SK-N-SH treated with all-trans-retinoic acid at 6 μM for 48 hours (cell line): ENCODE measurements at regions not wholly inside any gene's neighbourhood (a gene's known extent, or its start where the extent isn't known, plus 50 kb on each side); places are given as distances from the start of the nearest gene placed in this dataset.

ENCODE experiments used
- ATAC-seq: fragments of 200-7000 bp; cut with Tn5 transposase; 3 replicates; pipeline ENCODE4 v1.9.1; 2020; ENCODE audit warnings: mild to moderate bottlenecking, moderate library complexity
- ARNTL ChIP-seq: fragments of 450-650 bp; formaldehyde crosslinking; IDR thresholded peaks from 2 replicates; pipeline ENCODE4 v1.5.0; 2020; ENCODE audit warnings: low read depth, mild to moderate bottlenecking, moderate library complexity, borderline replicate concordance
- BACH2 ChIP-seq: fragments of 250-450 bp; sonication (Bioruptor Pico); IDR thresholded peaks from 2 replicates; pipeline ENCODE4 v1.9.0; 2021; ENCODE audit warnings: mild to moderate bottlenecking, borderline replicate concordance
- CSDC2 ChIP-seq: fragments of 250-450 bp; sonication (Bioruptor Pico); IDR thresholded peaks from 2 replicates; pipeline ENCODE4 v1.5.0; 2020; ENCODE audit warnings: mild to moderate bottlenecking, moderate library complexity
- ESRRG ChIP-seq: fragments of 250-450 bp; sonication (Bioruptor Pico); IDR thresholded peaks from 2 replicates; pipeline ENCODE4 v1.6.1; 2021; ENCODE audit warnings: mild to moderate bottlenecking
- GLIS3 ChIP-seq: fragments of 250-450 bp; sonication (Bioruptor Pico); IDR thresholded peaks from 2 replicates; pipeline ENCODE4 v1.5.0; 2020; ENCODE audit warnings: mild to moderate bottlenecking, moderate library complexity
- ISL1 ChIP-seq: fragments of 250-450 bp; sonication (Bioruptor Pico); IDR thresholded peaks from 2 replicates; pipeline ENCODE4 v2.1.2; 2022; ENCODE audit warnings: mild to moderate bottlenecking, moderate library complexity
- OSR1 ChIP-seq: fragments of 250-450 bp; sonication (Bioruptor Pico); IDR thresholded peaks from 2 replicates; pipeline ENCODE4 v1.8.0; 2022; ENCODE audit warnings: moderate library complexity, mild to moderate bottlenecking, inconsistent platforms
- POU6F1 ChIP-seq: fragments of 250-450 bp; sonication (Bioruptor Pico); IDR thresholded peaks from 2 replicates; pipeline ENCODE4 v1.8.0; 2021; ENCODE audit warnings: low read depth, mild to moderate bottlenecking, moderate library complexity, borderline replicate concordance
- PPARA ChIP-seq: fragments of 250-450 bp; sonication (Bioruptor Pico); IDR thresholded peaks from 2 replicates; pipeline ENCODE4 v1.5.0; 2020; ENCODE audit warnings: mild to moderate bottlenecking, borderline replicate concordance
- RARB ChIP-seq: fragments of 250-450 bp; sonication (Bioruptor Pico); IDR thresholded peaks from 2 replicates; pipeline ENCODE4 v1.8.0; 2021; ENCODE audit warnings: mild to moderate bottlenecking, moderate library complexity
- SNAI2 ChIP-seq: fragments of 250-450 bp; sonication (Bioruptor Pico); IDR thresholded peaks from 2 replicates; pipeline ENCODE4 v1.5.0; 2020; ENCODE audit warnings: mild to moderate bottlenecking, moderate library complexity
- TCF4 ChIP-seq: fragments of 250-450 bp; sonication (Bioruptor Pico); IDR thresholded peaks from 2 replicates; pipeline ENCODE4 v1.8.0; 2021; ENCODE audit warnings: mild to moderate bottlenecking, moderate library complexity, borderline replicate concordance
- TOX ChIP-seq: fragments of 250-450 bp; sonication (Bioruptor Pico); IDR thresholded peaks from 2 replicates; pipeline ENCODE4 v1.8.0; 2021; ENCODE audit warnings: mild to moderate bottlenecking, moderate library complexity, borderline replicate concordance
- ZC3H10 ChIP-seq: fragments of 250-450 bp; sonication (Bioruptor Pico); IDR thresholded peaks from 2 replicates; pipeline ENCODE4 v1.5.1; 2021; ENCODE audit warnings: mild to moderate bottlenecking, moderate library complexity
- ZFP3 ChIP-seq: fragments of 250-450 bp; sonication (Bioruptor Pico); IDR thresholded peaks from 2 replicates; pipeline ENCODE4 v1.5.0; 2020; ENCODE audit warnings: mild to moderate bottlenecking, moderate library complexity
- ZFP30 ChIP-seq: fragments of 450-650 bp; formaldehyde crosslinking; IDR thresholded peaks from 2 replicates; pipeline ENCODE4 v1.5.0; 2022; ENCODE audit warnings: mild to moderate bottlenecking, moderate library complexity
- ZNF565 ChIP-seq: fragments of 450-650 bp; formaldehyde crosslinking; conservative IDR thresholded peaks from 2 replicates; pipeline ENCODE4 v1.5.0; 2020; ENCODE audit warnings: low read depth, mild to moderate bottlenecking, moderate library complexity
- ZNF8 ChIP-seq: fragments of 450-650 bp; formaldehyde crosslinking; IDR thresholded peaks from 2 replicates; pipeline ENCODE4 v1.5.0; 2020; ENCODE audit warnings: mild to moderate bottlenecking, moderate library complexity
- TF ChIP-seq, protein P1 (sequence below): fragments of 250-450 bp; sonication (Bioruptor Pico); IDR thresholded peaks from 2 replicates; pipeline ENCODE4 v1.5.1; 2021; ENCODE audit warnings: mild to moderate bottlenecking, moderate library complexity
- TF ChIP-seq, protein P2 (sequence below): fragments of 250-450 bp; sonication (Bioruptor Pico); IDR thresholded peaks from 2 replicates; pipeline ENCODE4 v1.5.1; 2020; ENCODE audit warnings: low read depth, mild to moderate bottlenecking, moderate library complexity
- TF ChIP-seq, protein P3 (sequence below): fragments of 250-450 bp; sonication (Bioruptor Pico); IDR thresholded peaks from 2 replicates; pipeline ENCODE4 v1.5.0; 2020; ENCODE audit warnings: mild to moderate bottlenecking, moderate library complexity

- ATAC-seq: no peak
- TF ChIP-seq TOX (CRISPR knock-in tag) (no peak), ZC3H10 (CRISPR knock-in tag) (no peak), CSDC2 (CRISPR knock-in tag) (no peak), GLIS3 (CRISPR knock-in tag) (no peak), POU6F1 (CRISPR knock-in tag) (no peak), ZNF8 (CRISPR knock-in tag) (no peak), PPARA (no peak), ARNTL (CRISPR knock-in tag) (no peak)
- TF ChIP-seq, protein P1, sequence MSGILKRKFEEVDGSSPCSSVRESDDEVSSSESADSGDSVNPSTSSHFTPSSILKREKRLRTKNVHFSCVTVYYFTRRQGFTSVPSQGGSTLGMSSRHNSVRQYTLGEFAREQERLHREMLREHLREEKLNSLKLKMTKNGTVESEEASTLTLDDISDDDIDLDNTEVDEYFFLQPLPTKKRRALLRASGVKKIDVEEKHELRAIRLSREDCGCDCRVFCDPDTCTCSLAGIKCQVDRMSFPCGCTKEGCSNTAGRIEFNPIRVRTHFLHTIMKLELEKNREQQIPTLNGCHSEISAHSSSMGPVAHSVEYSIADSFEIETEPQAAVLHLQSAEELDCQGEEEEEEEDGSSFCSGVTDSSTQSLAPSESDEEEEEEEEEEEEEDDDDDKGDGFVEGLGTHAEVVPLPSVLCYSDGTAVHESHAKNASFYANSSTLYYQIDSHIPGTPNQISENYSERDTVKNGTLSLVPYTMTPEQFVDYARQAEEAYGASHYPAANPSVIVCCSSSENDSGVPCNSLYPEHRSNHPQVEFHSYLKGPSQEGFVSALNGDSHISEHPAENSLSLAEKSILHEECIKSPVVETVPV (CRISPR knock-in tag): no peak
- TF ChIP-seq, protein P2, sequence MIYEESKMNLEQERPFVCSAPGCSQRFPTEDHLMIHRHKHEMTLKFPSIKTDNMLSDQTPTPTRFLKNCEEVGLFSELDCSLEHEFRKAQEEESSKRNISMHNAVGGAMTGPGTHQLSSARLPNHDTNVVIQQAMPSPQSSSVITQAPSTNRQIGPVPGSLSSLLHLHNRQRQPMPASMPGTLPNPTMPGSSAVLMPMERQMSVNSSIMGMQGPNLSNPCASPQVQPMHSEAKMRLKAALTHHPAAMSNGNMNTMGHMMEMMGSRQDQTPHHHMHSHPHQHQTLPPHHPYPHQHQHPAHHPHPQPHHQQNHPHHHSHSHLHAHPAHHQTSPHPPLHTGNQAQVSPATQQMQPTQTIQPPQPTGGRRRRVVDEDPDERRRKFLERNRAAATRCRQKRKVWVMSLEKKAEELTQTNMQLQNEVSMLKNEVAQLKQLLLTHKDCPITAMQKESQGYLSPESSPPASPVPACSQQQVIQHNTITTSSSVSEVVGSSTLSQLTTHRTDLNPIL (CRISPR knock-in tag): no peak
- TF ChIP-seq, all 23 proteins: peak for 0
Measured at GRCh38 chr10:53064614-53065013, 292.0 kb upstream of the MBL2 start.

- no peak for ATAC-seq
- no peak for TF ChIP-seq PPARA
- no peak for TF ChIP-seq ISL1
- no peak for TF ChIP-seq OSR1
- TF ChIP-seq, protein P2 (CRISPR knock-in tag): no peak
- TF ChIP-seq ZFP30 (CRISPR knock-in tag): no peak
- TF ChIP-seq, protein P1 (CRISPR knock-in tag): no peak
- no peak for TF ChIP-seq POU6F1 (CRISPR knock-in tag)
- TF ChIP-seq ZNF565: no peak
- no peak for TF ChIP-seq SNAI2 (CRISPR knock-in tag)
- no peak for TF ChIP-seq CSDC2 (CRISPR knock-in tag)
- no peak for TF ChIP-seq ZNF8 (CRISPR knock-in tag)
Measured at GRCh38 chr10:53063805-53064204, 291.2 kb upstream of the MBL2 start.

GRCh38 chr10:53052521-53053164, 280.1 kb upstream of the MBL2 start:
- no peak for ATAC-seq
- TF ChIP-seq TCF4 (CRISPR knock-in tag): no peak
- no peak for TF ChIP-seq ESRRG (CRISPR knock-in tag)
- TF ChIP-seq, protein P3, sequence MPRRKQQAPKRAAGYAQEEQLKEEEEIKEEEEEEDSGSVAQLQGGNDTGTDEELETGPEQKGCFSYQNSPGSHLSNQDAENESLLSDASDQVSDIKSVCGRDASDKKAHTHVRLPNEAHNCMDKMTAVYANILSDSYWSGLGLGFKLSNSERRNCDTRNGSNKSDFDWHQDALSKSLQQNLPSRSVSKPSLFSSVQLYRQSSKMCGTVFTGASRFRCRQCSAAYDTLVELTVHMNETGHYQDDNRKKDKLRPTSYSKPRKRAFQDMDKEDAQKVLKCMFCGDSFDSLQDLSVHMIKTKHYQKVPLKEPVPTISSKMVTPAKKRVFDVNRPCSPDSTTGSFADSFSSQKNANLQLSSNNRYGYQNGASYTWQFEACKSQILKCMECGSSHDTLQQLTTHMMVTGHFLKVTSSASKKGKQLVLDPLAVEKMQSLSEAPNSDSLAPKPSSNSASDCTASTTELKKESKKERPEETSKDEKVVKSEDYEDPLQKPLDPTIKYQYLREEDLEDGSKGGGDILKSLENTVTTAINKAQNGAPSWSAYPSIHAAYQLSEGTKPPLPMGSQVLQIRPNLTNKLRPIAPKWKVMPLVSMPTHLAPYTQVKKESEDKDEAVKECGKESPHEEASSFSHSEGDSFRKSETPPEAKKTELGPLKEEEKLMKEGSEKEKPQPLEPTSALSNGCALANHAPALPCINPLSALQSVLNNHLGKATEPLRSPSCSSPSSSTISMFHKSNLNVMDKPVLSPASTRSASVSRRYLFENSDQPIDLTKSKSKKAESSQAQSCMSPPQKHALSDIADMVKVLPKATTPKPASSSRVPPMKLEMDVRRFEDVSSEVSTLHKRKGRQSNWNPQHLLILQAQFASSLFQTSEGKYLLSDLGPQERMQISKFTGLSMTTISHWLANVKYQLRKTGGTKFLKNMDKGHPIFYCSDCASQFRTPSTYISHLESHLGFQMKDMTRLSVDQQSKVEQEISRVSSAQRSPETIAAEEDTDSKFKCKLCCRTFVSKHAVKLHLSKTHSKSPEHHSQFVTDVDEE (CRISPR knock-in tag): no peak
- TF ChIP-seq ZNF565: no peak
- no peak for TF ChIP-seq RARB
- no peak for TF ChIP-seq BACH2 (CRISPR knock-in tag)
- TF ChIP-seq ZNF8 (CRISPR knock-in tag): no peak
- TF ChIP-seq PPARA: no peak
- TF ChIP-seq ISL1: no peak
- TF ChIP-seq ZFP3 (CRISPR knock-in tag): no peak
